ENCODE measurements at regions not wholly inside any gene's neighbourhood (a gene's known extent, or its start where the extent isn't known, plus 50 kb on each side); places are given as distances from the start of the nearest gene placed in this dataset.

DNA sequence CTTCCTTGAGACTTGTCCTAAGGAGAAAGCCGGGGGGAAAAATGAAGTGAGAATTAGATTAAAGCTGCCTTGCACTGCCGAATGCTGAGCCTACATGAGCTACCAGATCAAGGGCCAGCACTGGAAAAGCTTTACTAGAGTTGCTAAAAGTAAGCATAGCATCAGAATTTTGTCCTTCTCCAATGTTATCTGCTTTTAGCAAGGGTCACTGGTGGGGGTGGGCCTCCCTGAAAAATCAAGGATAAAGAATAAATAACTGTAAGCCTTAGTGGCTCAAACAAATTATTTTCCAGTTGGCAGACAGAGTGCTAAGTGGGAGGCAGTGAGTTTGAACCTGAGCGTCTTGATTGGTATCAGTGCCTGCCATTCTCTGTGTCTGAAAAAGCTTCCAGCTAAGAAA, 310.5 kb upstream of the PITX2 start:
- DNase-seq (ENCODE audit: extremely low spot score), result no peak
- ChIA-PET POLR2A (no interaction called here), CTCF (interaction anchor here (1.1 to 1.3 kb wide), 3 partner anchors 8 to 92 kb away, joined by 3 to 5 read pairs (median 3); no protein-coding TSS in a partner anchor)
- TF ChIP-seq, protein P1, sequence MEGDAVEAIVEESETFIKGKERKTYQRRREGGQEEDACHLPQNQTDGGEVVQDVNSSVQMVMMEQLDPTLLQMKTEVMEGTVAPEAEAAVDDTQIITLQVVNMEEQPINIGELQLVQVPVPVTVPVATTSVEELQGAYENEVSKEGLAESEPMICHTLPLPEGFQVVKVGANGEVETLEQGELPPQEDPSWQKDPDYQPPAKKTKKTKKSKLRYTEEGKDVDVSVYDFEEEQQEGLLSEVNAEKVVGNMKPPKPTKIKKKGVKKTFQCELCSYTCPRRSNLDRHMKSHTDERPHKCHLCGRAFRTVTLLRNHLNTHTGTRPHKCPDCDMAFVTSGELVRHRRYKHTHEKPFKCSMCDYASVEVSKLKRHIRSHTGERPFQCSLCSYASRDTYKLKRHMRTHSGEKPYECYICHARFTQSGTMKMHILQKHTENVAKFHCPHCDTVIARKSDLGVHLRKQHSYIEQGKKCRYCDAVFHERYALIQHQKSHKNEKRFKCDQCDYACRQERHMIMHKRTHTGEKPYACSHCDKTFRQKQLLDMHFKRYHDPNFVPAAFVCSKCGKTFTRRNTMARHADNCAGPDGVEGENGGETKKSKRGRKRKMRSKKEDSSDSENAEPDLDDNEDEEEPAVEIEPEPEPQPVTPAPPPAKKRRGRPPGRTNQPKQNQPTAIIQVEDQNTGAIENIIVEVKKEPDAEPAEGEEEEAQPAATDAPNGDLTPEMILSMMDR (IDR thresholded peaks at IDR 0.05; ENCODE audit: control extremely low read depth, extremely low read depth, low read depth, missing control alignments), result no peak

DNA sequence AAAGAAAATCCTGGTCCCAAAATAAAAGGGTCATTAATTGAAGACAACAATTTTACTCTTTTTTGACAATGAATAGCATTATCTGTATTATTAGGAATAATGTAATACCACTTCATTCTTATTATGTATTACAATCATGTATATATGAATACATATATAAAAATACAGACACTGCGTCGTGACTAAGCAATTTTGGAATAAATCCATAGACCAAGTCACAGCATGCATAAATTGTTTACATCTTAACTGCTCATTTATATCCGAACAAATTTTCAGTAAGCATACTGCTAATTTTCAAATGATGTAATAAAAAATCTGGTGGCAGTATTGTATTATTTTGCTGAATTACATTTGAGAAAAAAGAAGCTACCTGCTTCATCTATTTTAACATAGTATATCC, 321.6 kb upstream of the PITX2 start:
- TF ChIP-seq, protein P1 (IDR thresholded peaks at IDR 0.05; ENCODE audit: control extremely low read depth, extremely low read depth, low read depth, missing control alignments), result no peak
- ChIA-PET CTCF (no interaction called here), POLR2A (no interaction called here)
- no peak for DNase-seq (ENCODE audit: extremely low spot score)

DNA sequence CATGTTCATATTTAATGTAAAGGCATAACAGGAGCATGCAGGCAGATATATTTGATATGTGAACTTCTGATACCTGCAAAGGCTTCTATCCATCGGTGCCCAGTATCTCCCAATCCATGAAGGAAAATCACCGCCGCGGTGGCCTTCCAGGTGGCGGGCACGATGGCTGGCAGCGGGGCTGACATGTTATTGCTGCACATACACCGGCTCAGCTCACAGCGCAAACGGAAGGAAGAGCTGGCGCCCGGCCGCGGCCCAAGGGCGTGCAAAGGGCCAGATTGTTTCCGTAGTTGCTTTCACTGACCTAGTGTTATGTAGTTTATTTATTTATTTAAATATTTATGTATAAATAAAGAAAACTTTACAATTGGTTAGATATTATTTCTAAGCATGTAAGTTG, 322.7 kb upstream of the PITX2 start:
- TF ChIP-seq, protein P1 (IDR thresholded peaks at IDR 0.05; ENCODE audit: control extremely low read depth, extremely low read depth, low read depth, missing control alignments), result no peak
- no peak for DNase-seq (ENCODE audit: extremely low spot score)
- POLR2A ChIA-PET, result no interaction called here
- CTCF ChIA-PET, result no interaction called here

DNA sequence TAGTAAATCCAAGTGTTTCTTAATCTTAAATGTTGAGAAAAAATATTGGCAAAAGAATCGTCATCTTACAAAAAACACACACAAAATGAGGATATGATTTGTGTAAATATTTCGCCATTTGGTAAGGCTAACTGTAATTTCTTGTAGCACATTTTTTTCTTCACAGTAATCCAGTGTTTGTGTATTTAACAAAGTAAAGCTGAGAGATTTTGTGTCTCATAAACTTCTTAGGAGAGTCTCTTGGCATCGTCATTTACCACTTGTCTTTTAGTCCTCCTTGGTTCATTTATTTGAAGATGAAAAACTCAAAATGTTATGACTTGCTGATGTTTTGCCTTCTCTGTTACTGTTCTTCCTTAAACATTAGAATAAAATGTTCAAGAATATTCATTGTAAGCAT, 326.7 kb upstream of the PITX2 start:
- TF ChIP-seq, protein P1 (IDR thresholded peaks at IDR 0.05; ENCODE audit: control extremely low read depth, extremely low read depth, low read depth, missing control alignments), result no peak
- CTCF ChIA-PET, result no interaction called here
- no peak for DNase-seq (ENCODE audit: extremely low spot score)
- POLR2A ChIA-PET, result no interaction called here

DNA sequence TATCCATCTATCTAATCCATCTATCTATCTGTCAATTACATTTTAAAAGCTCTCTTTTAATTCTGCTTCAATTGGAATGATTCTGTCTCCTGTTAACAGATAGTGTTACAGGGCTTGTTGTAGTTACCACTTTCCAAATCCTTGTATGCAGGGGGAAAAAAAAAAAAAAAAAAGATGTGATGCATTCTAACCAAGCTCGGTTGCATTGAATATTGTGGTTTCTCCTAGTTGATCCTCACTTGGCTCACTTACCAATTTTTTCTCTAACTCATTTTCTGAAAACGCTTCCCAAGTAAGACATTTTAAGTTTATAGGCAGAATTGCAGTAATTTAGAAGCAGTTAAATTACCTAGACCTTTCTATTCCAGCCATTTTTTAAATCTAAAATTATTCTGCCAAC, 327.9 kb upstream of the PITX2 start:
- POLR2A ChIA-PET, result no interaction called here
- TF ChIP-seq, protein P1 (IDR thresholded peaks at IDR 0.05; ENCODE audit: control extremely low read depth, extremely low read depth, low read depth, missing control alignments), result no peak
- DNase-seq (ENCODE audit: extremely low spot score), result no peak
- CTCF ChIA-PET, result interaction anchor here (1.1 kb wide), 1 partner anchor 11 kb away, joined by 3 read pairs; no protein-coding TSS in a partner anchor

DNA sequence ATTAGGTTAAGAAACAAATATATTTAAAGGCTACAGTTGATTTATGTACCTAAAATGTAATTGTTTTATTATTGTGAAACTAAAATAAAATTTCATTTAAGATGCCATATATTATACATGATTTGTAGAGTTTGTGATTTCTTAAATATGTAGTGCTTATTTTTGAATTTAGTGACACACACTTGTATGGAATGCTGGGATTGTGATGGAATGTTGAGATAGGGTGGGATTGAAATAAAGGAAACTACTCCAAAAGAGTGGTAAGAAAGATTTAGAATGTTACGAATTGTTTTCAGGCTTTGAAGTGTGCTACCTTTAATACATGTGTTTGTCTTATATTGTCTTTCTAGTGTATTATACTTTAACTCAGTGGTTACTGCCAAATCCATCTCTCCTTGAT, 330.3 kb upstream of the PITX2 start:
- ChIA-PET CTCF (no interaction called here), POLR2A (no interaction called here)
- no peak for DNase-seq (ENCODE audit: extremely low spot score)
- TF ChIP-seq, protein P1 (IDR thresholded peaks at IDR 0.05; ENCODE audit: control extremely low read depth, extremely low read depth, low read depth, missing control alignments), result no peak

DNA sequence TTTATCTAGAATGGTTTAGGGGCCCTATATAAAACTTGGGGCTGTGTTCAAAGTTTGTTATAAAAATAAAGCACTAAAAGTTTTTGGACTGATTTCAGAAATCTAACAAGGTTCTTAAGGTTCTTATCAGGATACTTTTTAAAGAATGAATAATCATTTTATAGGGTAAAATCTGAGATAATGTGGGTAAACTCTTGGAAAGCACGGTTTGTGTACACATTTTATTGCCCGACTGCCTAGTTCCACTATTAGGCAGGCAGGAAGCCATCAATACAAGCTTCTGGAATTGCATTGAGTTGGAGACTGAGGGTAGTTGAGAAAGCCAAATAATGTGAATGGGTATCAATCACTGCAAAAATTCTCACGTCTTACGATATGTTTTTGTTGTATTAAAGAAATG, 331.0 kb upstream of the PITX2 start:
- CTCF ChIA-PET, result no interaction called here
- TF ChIP-seq, protein P1 (IDR thresholded peaks at IDR 0.05; ENCODE audit: control extremely low read depth, extremely low read depth, low read depth, missing control alignments), result no peak
- POLR2A ChIA-PET, result no interaction called here
- DNase-seq (ENCODE audit: extremely low spot score), result no peak
